DMS153 treated with DMSO at 0.1 percent for 48 hours (cell line): ENCODE measurements at regions not wholly inside any gene's neighbourhood (a gene's known extent, or its start where the extent isn't known, plus 50 kb on each side); places are given as distances from the start of the nearest gene placed in this dataset.

Experiments used
- DNase-seq: peaks from one replicate; lab custom pipeline; 2025; ENCODE audit not compliant: unreplicated experiment; lab: John Stamatoyannopoulos, UW

DNA sequence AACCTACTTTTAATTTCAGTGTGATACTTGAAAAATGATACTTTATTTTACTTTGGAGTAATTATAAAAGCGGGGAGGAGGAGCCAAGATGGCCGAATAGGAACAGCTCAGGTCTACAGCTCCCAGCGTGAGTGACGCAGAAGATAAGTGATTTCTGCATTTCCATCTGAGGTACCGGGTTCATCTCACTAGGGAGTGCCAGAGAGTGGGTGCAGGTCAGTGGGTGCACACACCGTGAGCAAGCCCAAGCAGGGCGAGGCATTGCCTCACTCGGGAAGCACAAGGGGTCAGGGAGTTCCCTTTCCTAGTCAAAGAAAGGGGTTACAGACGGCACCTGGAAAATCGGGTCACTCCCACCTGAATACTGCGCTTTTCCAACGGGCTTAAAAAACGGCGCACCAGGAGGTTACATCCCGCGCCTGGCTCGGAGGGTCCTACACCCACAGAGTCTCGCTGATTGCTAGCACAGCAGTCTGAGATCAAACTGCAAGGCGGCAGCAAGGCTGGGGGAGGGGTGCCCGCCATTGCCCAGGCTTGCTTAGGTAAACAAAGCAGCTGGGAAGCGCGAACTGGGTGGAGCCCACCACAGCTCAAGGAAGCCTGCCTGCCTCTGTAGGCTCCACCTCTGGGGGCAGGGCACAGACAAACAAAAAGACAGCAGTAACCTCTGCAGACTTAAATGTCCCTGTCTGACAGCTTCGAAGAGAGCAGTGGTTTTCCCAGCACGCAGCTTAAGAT lies 640.3 kb downstream of the EPHA3 start:
- DNase-seq: peak; percentile 12

- DNase-seq: no peak
These were observed 655.0 kb downstream of the EPHA3 start for GRCh38 chr3:89762405-89762804.

- no peak for DNase-seq
These were observed 676.0 kb downstream of the EPHA3 start for GRCh38 chr3:89783341-89783927.

GRCh38 chr3:89787485-89787884 lies 680.1 kb downstream of the EPHA3 start:
- DNase-seq: no peak

GRCh38 chr3:89787979-89788378 lies 680.6 kb downstream of the EPHA3 start:
- DNase-seq: no peak

GRCh38 chr3:89795506-89795905 lies 688.1 kb downstream of the EPHA3 start:
- DNase-seq: no peak

DNA sequence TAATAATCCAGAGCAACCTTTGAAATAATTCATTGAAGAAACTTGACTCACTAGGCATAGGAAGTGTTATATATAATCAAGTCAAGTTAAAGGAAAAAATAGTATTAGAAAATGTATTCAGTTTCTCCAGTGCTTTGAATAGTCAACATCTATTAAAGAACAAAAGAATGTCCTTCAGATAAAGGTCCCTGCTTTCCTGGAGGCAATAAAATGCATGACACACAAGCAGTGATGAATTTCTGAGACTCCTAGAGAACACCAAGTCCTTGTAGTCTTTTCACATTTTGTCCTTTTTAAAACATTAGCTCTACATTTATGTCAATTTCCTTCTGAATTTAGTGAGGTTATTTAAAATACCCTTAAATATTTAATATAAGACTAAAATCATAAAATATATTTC lies 695.5 kb downstream of the EPHA3 start:
- no peak for DNase-seq

GRCh38 chr3:89803711-89804110 lies 696.3 kb downstream of the EPHA3 start:
- DNase-seq: no peak

- no peak for DNase-seq
These were observed 698.7 kb downstream of the EPHA3 start for GRCh38 chr3:89806166-89806565.

- no peak for DNase-seq
These were observed 701.3 kb downstream of the EPHA3 start for GRCh38 chr3:89808680-89809197.

- DNase-seq: no peak
These were observed 706.1 kb downstream of the EPHA3 start for GRCh38 chr3:89813500-89813899.

GRCh38 chr3:89841041-89841440 lies 733.6 kb downstream of the EPHA3 start:
- DNase-seq: no peak

DNA sequence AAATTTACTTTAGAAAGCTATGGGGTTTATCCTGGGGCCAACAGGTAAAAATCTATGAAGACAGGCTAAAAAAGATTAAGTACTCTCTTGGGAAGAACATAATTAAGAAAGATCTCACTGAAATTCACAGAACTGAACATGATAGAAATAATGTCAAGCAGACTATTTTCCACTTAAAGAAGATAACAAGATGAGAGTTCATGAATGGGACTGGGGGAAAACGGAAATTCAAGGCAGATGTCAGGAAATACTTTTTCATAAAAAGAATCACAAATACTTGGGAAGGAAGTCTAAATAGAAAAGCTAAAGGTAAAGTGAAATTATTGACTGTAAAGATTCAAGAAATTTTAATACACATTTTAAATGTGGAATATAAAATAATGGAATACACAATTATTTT lies 737.6 kb downstream of the EPHA3 start:
- DNase-seq: no peak

- no peak for DNase-seq
These were observed 740.5 kb downstream of the EPHA3 start for GRCh38 chr3:89847955-89848354.

- peak; percentile 24 for DNase-seq
These were observed 744.7 kb downstream of the EPHA3 start for GRCh38 chr3:89851974-89852621.

GRCh38 chr3:89859757-89860156 lies 752.3 kb downstream of the EPHA3 start:
- no peak for DNase-seq

DNA sequence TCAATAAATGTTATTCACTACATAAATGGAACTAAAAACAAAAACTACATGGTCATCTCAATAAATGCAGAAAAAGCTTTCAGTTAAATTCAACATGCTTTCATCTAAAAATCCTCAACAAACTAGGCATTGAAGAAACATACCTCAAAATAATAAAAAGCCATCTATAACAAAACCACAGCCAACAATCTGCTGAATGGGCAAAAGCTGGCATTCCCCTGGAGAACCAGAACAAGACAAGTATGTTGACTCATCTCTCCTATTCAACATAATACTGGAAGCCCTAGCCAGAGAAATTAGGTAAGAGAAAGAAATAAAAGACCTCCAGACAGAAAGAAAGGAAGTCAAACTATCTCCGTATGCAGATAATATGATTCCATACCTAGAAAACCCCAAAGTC lies 759.9 kb downstream of the EPHA3 start:
- no peak for DNase-seq

DNA sequence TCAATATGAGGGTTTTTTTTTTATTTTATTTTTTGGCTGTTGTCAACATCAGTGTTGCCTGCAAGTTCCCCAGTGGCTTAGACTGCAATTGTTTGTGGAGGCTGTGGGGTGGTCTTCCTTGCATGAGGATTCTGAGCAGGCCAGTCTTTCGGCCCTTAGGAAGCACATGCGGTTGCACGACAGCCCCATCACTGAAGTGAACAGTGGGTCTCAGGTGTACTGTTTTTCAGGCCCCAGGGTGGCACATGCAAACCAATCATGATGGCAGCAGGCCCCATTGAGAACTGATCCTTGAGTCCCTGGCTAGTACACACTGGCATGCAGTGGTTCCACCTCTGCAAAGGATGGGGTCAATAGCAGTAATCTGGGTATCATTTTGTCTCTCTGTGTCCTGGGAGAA lies 768.7 kb downstream of the EPHA3 start:
- no peak for DNase-seq

- no peak for DNase-seq
These were observed 769.8 kb downstream of the EPHA3 start for GRCh38 chr3:89877230-89877629.

GRCh38 chr3:89889386-89889785 lies 782.0 kb downstream of the EPHA3 start:
- DNase-seq: no peak

- no peak for DNase-seq
These were observed 801.3 kb downstream of the EPHA3 start for GRCh38 chr3:89908711-89909213.

- DNase-seq: no peak
These were observed 804.6 kb downstream of the EPHA3 start for GRCh38 chr3:89912031-89912430.
